SK-N-SH (cell line): ENCODE measurements at regions not wholly inside any gene's neighbourhood (a gene's known extent, or its start where the extent isn't known, plus 50 kb on each side); places are given as distances from the start of the nearest gene placed in this dataset.
A peak's percentile ranks its signal among the peaks of the same experiment; 100 is the strongest.

Experiments
- CTCF ChIA-PET: fragments of 300-600, 350-600 bp; formaldehyde crosslinking; extraction: SDS; loops from one replicate; lab custom pipeline; 2021; lab: Yijun Ruan, JAX
- POLR2A ChIA-PET: fragments of 350-600 bp; sonication (Branson Sonifier 250); formaldehyde crosslinking; extraction: SDS; loops from one replicate; lab custom pipeline; 2020; ENCODE audit warnings: antibody characterized with exemption, inconsistent platforms; lab: Yijun Ruan, JAX
- DNase-seq: peaks from one replicate; pipeline ENCODE4 v3.0.0; 2012
- H2AFZ ChIP-seq: fragments of 200-600 bp; sonication (generic); 2 replicates; pipeline ENCODE4 v1.8.1; 2016; ENCODE audit warnings: antibody characterized with exemption, mild to moderate bottlenecking, low read depth
- H3F3A ChIP-seq: fragments of 200-600 bp; sonication (generic); replicated peaks from 2 replicates; pipeline ENCODE3; 2016; ENCODE audit warnings: antibody characterized with exemption, mild to moderate bottlenecking; ENCODE audit not compliant: insufficient read depth
- H3K27ac ChIP-seq, 2 experiments: fragments of 200-500 bp in 1 of 2; fragments of 200-600 bp in 1 of 2; sonication (Bioruptor generic) in 1 of 2; sonication (generic), shearing (Covaris generic) in 1 of 2; 2 replicates each; pipeline versions ENCODE4 v1.5.1 to v1.6.1; 2014 to 2016; ENCODE audit warnings: low read depth in 2 of 2, inconsistent platforms in 1 of 2, low read length in 1 of 2, mild to moderate bottlenecking in 1 of 2, mixed read lengths in 1 of 2
- H3K27me3 ChIP-seq: fragments of 200-600 bp; sonication (generic), shearing (Covaris generic); 2 replicates; pipeline ENCODE4 v1.6.1; 2016; ENCODE audit warnings: mixed run types; ENCODE audit not compliant: insufficient read depth
- H3K36me3 ChIP-seq, 2 experiments: fragments of 200-500 bp in 1 of 2; fragments of 200-600 bp in 1 of 2; sonication (Bioruptor generic) in 1 of 2; sonication (generic) in 1 of 2; replicated peaks in 1 of 2; 2 replicates each; pipeline versions ENCODE3 to v1.5.1; 2014 to 2016; ENCODE audit warnings: low read length in 1 of 2, mild to moderate bottlenecking in 1 of 2; ENCODE audit not compliant: insufficient read depth in 2 of 2, control insufficient read depth in 1 of 2
- H3K4me1 ChIP-seq, 2 experiments: fragments of 200-500 bp in 1 of 2; fragments of 200-600 bp in 1 of 2; sonication (Bioruptor generic) in 1 of 2; sonication (generic), shearing (Covaris generic) in 1 of 2; 2 replicates each; pipeline versions ENCODE4 v1.5.1 to v1.6.1; 2014 to 2016; ENCODE audit warnings: low read depth in 1 of 2, low read length in 1 of 2, mixed run types in 1 of 2; ENCODE audit not compliant: insufficient read depth in 2 of 2, control insufficient read depth in 1 of 2
- H3K4me2 ChIP-seq: fragments of 200-600 bp; sonication (generic), shearing (Covaris generic); 2 replicates; pipeline ENCODE4 v1.6.1; 2017; ENCODE audit warnings: mixed run types
- H3K4me3 ChIP-seq, 2 experiments: fragments of 200-500 bp in 1 of 2; fragments of 200-600 bp in 1 of 2; sonication (Bioruptor generic) in 1 of 2; sonication (generic), shearing (Covaris generic) in 1 of 2; 2 replicates each; pipeline versions ENCODE4 v1.5.1 to v1.8.1; 2014 to 2016; ENCODE audit warnings: low read depth in 2 of 2, inconsistent platforms in 1 of 2, low read length in 1 of 2, mild to moderate bottlenecking in 1 of 2, mixed read lengths in 1 of 2, moderate library complexity in 1 of 2
- H3K79me2 ChIP-seq: fragments of 200-600 bp; sonication (generic); 2 replicates; pipeline ENCODE4 v1.8.1; 2017; ENCODE audit warnings: mild to moderate bottlenecking; ENCODE audit not compliant: insufficient read depth
- H3K9ac ChIP-seq: fragments of 200-600 bp; sonication (generic); 2 replicates; pipeline ENCODE4 v1.6.1; 2017; ENCODE audit warnings: mixed run types
- H3K9me2 ChIP-seq: fragments of 200-600 bp; sonication (generic); 2 replicates; pipeline ENCODE4 v1.6.1; 2017; ENCODE audit warnings: mixed run types
- H3K9me3 ChIP-seq: fragments of 200-600 bp; sonication (generic); 2 replicates; pipeline ENCODE4 v1.6.1; 2017; ENCODE audit warnings: mixed run types, mild to moderate bottlenecking, moderate library complexity
- H4K20me1 ChIP-seq: fragments of 200-600 bp; sonication (generic); 2 replicates; pipeline ENCODE4 v1.6.1; 2017; ENCODE audit warnings: mild to moderate bottlenecking, mixed run types; ENCODE audit not compliant: insufficient read depth
- CHD2 ChIP-seq: fragments of 150-350 bp; IDR thresholded peaks from 2 replicates; pipeline ENCODE4 v1.6.1; 2018; ENCODE audit warnings: low read length; ENCODE audit not compliant: partially characterized antibody
- EZH2phosphoT487 ChIP-seq: fragments of 200-600 bp; sonication (generic); IDR thresholded peaks from 2 replicates; pipeline ENCODE4 v1.6.1; 2017; ENCODE audit warnings: low read depth, mixed run types, mild to moderate bottlenecking, antibody characterized with exemption, moderate library complexity, borderline replicate concordance
- FOXJ3 ChIP-seq: sonication (generic); formaldehyde crosslinking; IDR thresholded peaks from 2 replicates; pipeline ENCODE4 v1.5.1; 2020; ENCODE audit warnings: mild to moderate bottlenecking, missing genetic modification reagents
- GATA2 ChIP-seq: sonication (generic); formaldehyde crosslinking; IDR thresholded peaks from 2 replicates; pipeline ENCODE4 v1.5.0; 2020; ENCODE audit warnings: mild to moderate bottlenecking, missing genetic modification reagents
- JUND ChIP-seq: IDR thresholded peaks from 2 replicates; pipeline ENCODE4 v1.4.0; 2012
- MEF2A ChIP-seq: IDR thresholded peaks from 2 replicates; pipeline ENCODE4 v1.4.0; 2012; ENCODE audit warnings: low read depth, borderline replicate concordance
- MXI1 ChIP-seq: IDR thresholded peaks from 2 replicates; pipeline ENCODE4 v1.6.1; 2012; ENCODE audit warnings: mild to moderate bottlenecking, low read depth, low read length, improper control_type of control experiment
- NFIC ChIP-seq: IDR thresholded peaks from 2 replicates; pipeline ENCODE4 v1.4.0; 2012; ENCODE audit warnings: borderline replicate concordance
- POLR2AphosphoS5 ChIP-seq: IDR thresholded peaks from 2 replicates; pipeline ENCODE4 v1.6.1; 2012; ENCODE audit warnings: low read depth, low read length
- RAD21 ChIP-seq: IDR thresholded peaks from 2 replicates; pipeline ENCODE4 v1.6.1; 2012; ENCODE audit warnings: mild to moderate bottlenecking, low read length
- RFX5 ChIP-seq: IDR thresholded peaks from 2 replicates; pipeline ENCODE4 v1.6.1; 2012; ENCODE audit warnings: mild to moderate bottlenecking, improper control_type of control experiment, low read length
- RXRA ChIP-seq: IDR thresholded peaks from 2 replicates; pipeline ENCODE4 v1.4.0; 2012; ENCODE audit warnings: low read depth, mild to moderate bottlenecking, borderline replicate concordance
- SMC3 ChIP-seq: IDR thresholded peaks from 2 replicates; pipeline ENCODE4 v1.6.1; 2012; ENCODE audit warnings: low read depth, low read length, improper control_type of control experiment
- TAF1 ChIP-seq: IDR thresholded peaks from 2 replicates; pipeline ENCODE4 v1.6.1; 2012; ENCODE audit warnings: low read depth, mild to moderate bottlenecking, low read length, moderate library complexity, borderline replicate concordance
- TCF12 ChIP-seq: IDR thresholded peaks from 2 replicates; pipeline ENCODE4 v1.4.0; 2012
- TEAD4 ChIP-seq: IDR thresholded peaks from 2 replicates; pipeline ENCODE4 v1.4.0; 2012; ENCODE audit warnings: mild to moderate bottlenecking, borderline replicate concordance; ENCODE audit not compliant: insufficient read depth
- YY1 ChIP-seq: IDR thresholded peaks from 2 replicates; pipeline ENCODE4 v1.4.0; 2012; ENCODE audit warnings: low read depth, mild to moderate bottlenecking
- WGBS: methylation state at CpG from one replicate; pipeline ENCODE4 v1.1.6; 2017; ENCODE audit warnings: low lambda C conversion rate; 5-methylcytosine and 5-hydroxymethylcytosine counted together
- TF ChIP-seq, protein P1 (sequence below): fragments of 150-350 bp; IDR thresholded peaks from 2 replicates; pipeline ENCODE4 v1.6.1; 2016; ENCODE audit warnings: mild to moderate bottlenecking, low read depth, low read length
- TF ChIP-seq, protein P2 (sequence below): IDR thresholded peaks from 2 replicates; pipeline ENCODE4 v1.6.1; 2012; ENCODE audit warnings: mild to moderate bottlenecking, low read depth, low read length, moderate library complexity
- TF ChIP-seq, protein P3 (sequence below): fragments of 200-600 bp; sonication (generic); IDR thresholded peaks from 2 replicates; pipeline ENCODE4 v1.6.1; 2017; ENCODE audit warnings: antibody characterized with exemption, mild to moderate bottlenecking, moderate library complexity

- H3K9ac ChIP-seq, result peak overlapping the region; percentile 10; the same call in 1 of the 2 replicates
- POLR2A ChIA-PET, result no interaction called here
- peaks cover under 1% of the 10 kb centered on the region; the same call in 1 of the 2 replicates for H3K27me3 ChIP-seq
- peaks cover 14% of the 10 kb centered on the region for H3F3A ChIP-seq
- no peaks in the 10 kb centered on the region for H3K36me3 ChIP-seq
- H3K4me1 ChIP-seq, result no peaks in the 10 kb centered on the region; a peak in 1 of 4 replicates
- no peak overlapping the region for H3K4me3 ChIP-seq
- no peaks in the 10 kb centered on the region for H4K20me1 ChIP-seq
- no peaks in the 10 kb centered on the region for H3K9me3 ChIP-seq
- WGBS, result 33% methylated on average over 5 of the region's 5 CpGs
- no peaks in the 10 kb centered on the region for H3K79me2 ChIP-seq
- TF ChIP-seq, protein P1, sequence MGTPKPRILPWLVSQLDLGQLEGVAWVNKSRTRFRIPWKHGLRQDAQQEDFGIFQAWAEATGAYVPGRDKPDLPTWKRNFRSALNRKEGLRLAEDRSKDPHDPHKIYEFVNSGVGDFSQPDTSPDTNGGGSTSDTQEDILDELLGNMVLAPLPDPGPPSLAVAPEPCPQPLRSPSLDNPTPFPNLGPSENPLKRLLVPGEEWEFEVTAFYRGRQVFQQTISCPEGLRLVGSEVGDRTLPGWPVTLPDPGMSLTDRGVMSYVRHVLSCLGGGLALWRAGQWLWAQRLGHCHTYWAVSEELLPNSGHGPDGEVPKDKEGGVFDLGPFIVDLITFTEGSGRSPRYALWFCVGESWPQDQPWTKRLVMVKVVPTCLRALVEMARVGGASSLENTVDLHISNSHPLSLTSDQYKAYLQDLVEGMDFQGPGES, result no peak
- TF ChIP-seq, protein P2, sequence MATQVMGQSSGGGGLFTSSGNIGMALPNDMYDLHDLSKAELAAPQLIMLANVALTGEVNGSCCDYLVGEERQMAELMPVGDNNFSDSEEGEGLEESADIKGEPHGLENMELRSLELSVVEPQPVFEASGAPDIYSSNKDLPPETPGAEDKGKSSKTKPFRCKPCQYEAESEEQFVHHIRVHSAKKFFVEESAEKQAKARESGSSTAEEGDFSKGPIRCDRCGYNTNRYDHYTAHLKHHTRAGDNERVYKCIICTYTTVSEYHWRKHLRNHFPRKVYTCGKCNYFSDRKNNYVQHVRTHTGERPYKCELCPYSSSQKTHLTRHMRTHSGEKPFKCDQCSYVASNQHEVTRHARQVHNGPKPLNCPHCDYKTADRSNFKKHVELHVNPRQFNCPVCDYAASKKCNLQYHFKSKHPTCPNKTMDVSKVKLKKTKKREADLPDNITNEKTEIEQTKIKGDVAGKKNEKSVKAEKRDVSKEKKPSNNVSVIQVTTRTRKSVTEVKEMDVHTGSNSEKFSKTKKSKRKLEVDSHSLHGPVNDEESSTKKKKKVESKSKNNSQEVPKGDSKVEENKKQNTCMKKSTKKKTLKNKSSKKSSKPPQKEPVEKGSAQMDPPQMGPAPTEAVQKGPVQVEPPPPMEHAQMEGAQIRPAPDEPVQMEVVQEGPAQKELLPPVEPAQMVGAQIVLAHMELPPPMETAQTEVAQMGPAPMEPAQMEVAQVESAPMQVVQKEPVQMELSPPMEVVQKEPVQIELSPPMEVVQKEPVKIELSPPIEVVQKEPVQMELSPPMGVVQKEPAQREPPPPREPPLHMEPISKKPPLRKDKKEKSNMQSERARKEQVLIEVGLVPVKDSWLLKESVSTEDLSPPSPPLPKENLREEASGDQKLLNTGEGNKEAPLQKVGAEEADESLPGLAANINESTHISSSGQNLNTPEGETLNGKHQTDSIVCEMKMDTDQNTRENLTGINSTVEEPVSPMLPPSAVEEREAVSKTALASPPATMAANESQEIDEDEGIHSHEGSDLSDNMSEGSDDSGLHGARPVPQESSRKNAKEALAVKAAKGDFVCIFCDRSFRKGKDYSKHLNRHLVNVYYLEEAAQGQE, result no peak
- TF ChIP-seq RFX5 (no peak), GATA2 (CRISPR knock-in tag) (no peak)
- H3K27ac ChIP-seq, result peak overlapping the region in 1 of 2 experiments; percentile 80; a peak in 2 of 4 replicates
- H3K4me2 ChIP-seq, result peak overlapping the region; percentile 55
- peak overlapping the region; percentile 52 for H2AFZ ChIP-seq
- H3K9me2 ChIP-seq, result no peaks in the 10 kb centered on the region
- CTCF ChIA-PET, result interaction anchor here (1.2 kb wide), 1 partner anchor 11 kb away, joined by 3 read pairs; no protein-coding TSS in a partner anchor
- DNase-seq, result no peak
Measured at GRCh38 chr9:107727086-107727780, 237.7 kb upstream of the KLF4 start.

DNA sequence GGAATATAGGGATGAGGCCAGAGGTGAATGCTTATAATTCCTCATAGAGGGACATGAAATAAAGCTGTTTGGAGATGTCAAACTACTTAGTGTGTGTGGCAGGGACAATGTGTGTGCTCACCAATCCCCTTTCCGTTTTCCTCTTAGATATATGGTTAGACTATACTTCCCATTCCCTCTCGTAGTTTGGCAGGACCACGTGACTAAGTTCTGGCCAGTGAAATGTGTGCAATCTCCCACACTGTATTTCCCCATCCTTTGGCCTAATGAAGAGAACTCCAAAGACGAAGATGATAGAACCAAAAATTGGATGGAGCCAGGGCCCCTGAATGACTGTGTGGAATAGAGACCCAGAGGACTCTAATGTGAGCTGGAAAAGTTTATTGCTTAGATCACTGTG lies 233.4 kb upstream of the KLF4 start:
- Histone ChIP-seq H3K4me1 (no peaks in the 10 kb centered on the region; a peak in 1 of 4 replicates), H3K9ac (no peak overlapping the region), H3K79me2 (no peaks in the 10 kb centered on the region), H4K20me1 (no peaks in the 10 kb centered on the region), H3F3A (peaks cover 13% of the 10 kb centered on the region), H2AFZ (no peak overlapping the region), H3K27me3 (peaks cover 6% of the 10 kb centered on the region; the same call in 1 of the 2 replicates), H3K27ac (no peak overlapping the region), H3K9me3 (no peaks in the 10 kb centered on the region), H3K4me3 (no peak overlapping the region), H3K36me3 (no peaks in the 10 kb centered on the region), H3K9me2 (no peaks in the 10 kb centered on the region), H3K4me2 (no peak overlapping the region)
- CTCF ChIA-PET, result no interaction called here
- POLR2A ChIA-PET, result no interaction called here
- 65% methylated on average over 4 of the region's 4 CpGs for WGBS
- no peak for TF ChIP-seq NFIC
- no peak for TF ChIP-seq RAD21
- TF ChIP-seq, protein P1, result no peak
- TF ChIP-seq CHD2, result no peak
- no peak for TF ChIP-seq YY1
- TF ChIP-seq FOXJ3, result no peak
- TF ChIP-seq TEAD4, result no peak
- TF ChIP-seq POLR2AphosphoS5, result no peak
- no peak for TF ChIP-seq JUND
- TF ChIP-seq MXI1, result no peak
- TF ChIP-seq MEF2A, result no peak
- TF ChIP-seq, protein P3, sequence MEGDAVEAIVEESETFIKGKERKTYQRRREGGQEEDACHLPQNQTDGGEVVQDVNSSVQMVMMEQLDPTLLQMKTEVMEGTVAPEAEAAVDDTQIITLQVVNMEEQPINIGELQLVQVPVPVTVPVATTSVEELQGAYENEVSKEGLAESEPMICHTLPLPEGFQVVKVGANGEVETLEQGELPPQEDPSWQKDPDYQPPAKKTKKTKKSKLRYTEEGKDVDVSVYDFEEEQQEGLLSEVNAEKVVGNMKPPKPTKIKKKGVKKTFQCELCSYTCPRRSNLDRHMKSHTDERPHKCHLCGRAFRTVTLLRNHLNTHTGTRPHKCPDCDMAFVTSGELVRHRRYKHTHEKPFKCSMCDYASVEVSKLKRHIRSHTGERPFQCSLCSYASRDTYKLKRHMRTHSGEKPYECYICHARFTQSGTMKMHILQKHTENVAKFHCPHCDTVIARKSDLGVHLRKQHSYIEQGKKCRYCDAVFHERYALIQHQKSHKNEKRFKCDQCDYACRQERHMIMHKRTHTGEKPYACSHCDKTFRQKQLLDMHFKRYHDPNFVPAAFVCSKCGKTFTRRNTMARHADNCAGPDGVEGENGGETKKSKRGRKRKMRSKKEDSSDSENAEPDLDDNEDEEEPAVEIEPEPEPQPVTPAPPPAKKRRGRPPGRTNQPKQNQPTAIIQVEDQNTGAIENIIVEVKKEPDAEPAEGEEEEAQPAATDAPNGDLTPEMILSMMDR, result no peak
- no peak for TF ChIP-seq TAF1
- no peak for TF ChIP-seq EZH2phosphoT487
- no peak for TF ChIP-seq SMC3
- TF ChIP-seq RFX5, result no peak
- no peak for TF ChIP-seq RXRA
- TF ChIP-seq TCF12, result no peak
- no peak for DNase-seq
